Uterus (tissue), 3 donors: ENCODE measurements at regions not wholly inside any gene's neighbourhood (a gene's known extent, or its start where the extent isn't known, plus 50 kb on each side); places are given as distances from the start of the nearest gene placed in this dataset.

ENCODE experiments used
- DNase-seq, 2 donors: peaks; one replicate each; pipeline ENCODE4 v3.0.0-alpha.2; 2019 to 2020
- H3K27ac ChIP-seq, 2 donors: fragments of 200-600 bp; sonication (generic); 1 replicate in 1 of 2; 2 replicates in 1 of 2; pipeline ENCODE4 v1.5.1; 2016 to 2018
- H3K27me3 ChIP-seq, 2 donors: fragments of 200-600 bp; sonication (generic); one replicate each; pipeline ENCODE4 v1.5.1; 2018 to 2019; ENCODE audit warnings: control low read depth in 1 of 2
- H3K36me3 ChIP-seq, 2 donors: fragments of 200-600 bp; sonication (generic); one replicate each; pipeline ENCODE4 v1.5.1; 2019; ENCODE audit warnings: control low read depth in 1 of 2
- H3K4me1 ChIP-seq, 2 donors: fragments of 200-600 bp; sonication (generic); one replicate each; pipeline ENCODE4 v1.5.1; 2018 to 2019; ENCODE audit warnings: control low read depth in 1 of 2
- H3K4me3 ChIP-seq, 2 donors: fragments of 200-600 bp; sonication (generic); 1 replicate in 1 of 2; 2 replicates in 1 of 2; pipeline ENCODE4 v1.5.1; 2018 to 2019; ENCODE audit warnings: mild to moderate bottlenecking in 1 of 2
- H3K9me3 ChIP-seq, 2 donors: fragments of 200-600 bp; sonication (generic); one replicate each; pipeline ENCODE4 v1.5.1; 2019; ENCODE audit warnings: control low read depth in 1 of 2
- POLR2A ChIP-seq, 2 donors: fragments of 450-650 bp; IDR thresholded peaks; one replicate each; pipeline ENCODE4 v1.6.1; 2016; ENCODE audit warnings: antibody characterized with exemption in 2 of 2, mild to moderate bottlenecking in 1 of 2, moderate library complexity in 1 of 2
- intact Hi-C: fragments of 100-400 bp; cut with DNase I; formaldehyde crosslinking; loops from one replicate; pipeline ENCODE4 v1.15.1; 2023; ENCODE audit warnings: low total_unique reads
- TF ChIP-seq, protein P1 (sequence below), 4 experiments: fragments of 200-600 bp in 2 of 4; fragments of 450-650 bp in 2 of 4; sonication (generic) in 2 of 4; IDR thresholded peaks; one replicate each; pipeline ENCODE4 v1.5.1; 2016 to 2019; ENCODE audit warnings: antibody characterized with exemption in 4 of 4, mild to moderate bottlenecking in 2 of 4, moderate library complexity in 1 of 4
- donor health status: DM: yes; HTN: yes; CAD: no.

GRCh38 chr9:74369844-74370243, 127.3 kb upstream of the RORB start:
- no peak for DNase-seq
- intact Hi-C loops, result no loop called here
- Histone ChIP-seq H3K27me3 (no peaks in the 10 kb centered on the region), H3K27ac (no peak overlapping the region), H3K4me3 (no peak overlapping the region), H3K36me3 (no peaks in the 10 kb centered on the region), H3K4me1 (no peaks in the 10 kb centered on the region), H3K9me3 (no peaks in the 10 kb centered on the region)
- TF ChIP-seq, protein P1, sequence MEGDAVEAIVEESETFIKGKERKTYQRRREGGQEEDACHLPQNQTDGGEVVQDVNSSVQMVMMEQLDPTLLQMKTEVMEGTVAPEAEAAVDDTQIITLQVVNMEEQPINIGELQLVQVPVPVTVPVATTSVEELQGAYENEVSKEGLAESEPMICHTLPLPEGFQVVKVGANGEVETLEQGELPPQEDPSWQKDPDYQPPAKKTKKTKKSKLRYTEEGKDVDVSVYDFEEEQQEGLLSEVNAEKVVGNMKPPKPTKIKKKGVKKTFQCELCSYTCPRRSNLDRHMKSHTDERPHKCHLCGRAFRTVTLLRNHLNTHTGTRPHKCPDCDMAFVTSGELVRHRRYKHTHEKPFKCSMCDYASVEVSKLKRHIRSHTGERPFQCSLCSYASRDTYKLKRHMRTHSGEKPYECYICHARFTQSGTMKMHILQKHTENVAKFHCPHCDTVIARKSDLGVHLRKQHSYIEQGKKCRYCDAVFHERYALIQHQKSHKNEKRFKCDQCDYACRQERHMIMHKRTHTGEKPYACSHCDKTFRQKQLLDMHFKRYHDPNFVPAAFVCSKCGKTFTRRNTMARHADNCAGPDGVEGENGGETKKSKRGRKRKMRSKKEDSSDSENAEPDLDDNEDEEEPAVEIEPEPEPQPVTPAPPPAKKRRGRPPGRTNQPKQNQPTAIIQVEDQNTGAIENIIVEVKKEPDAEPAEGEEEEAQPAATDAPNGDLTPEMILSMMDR (IDR thresholded peaks at IDR 0.05), result no peak
- TF ChIP-seq POLR2A (IDR thresholded peaks at IDR 0.05), result no peak

- intact Hi-C loops, result no loop called here
- H3K27ac ChIP-seq, result no peak overlapping the region
- DNase-seq, result no peak
- H3K9me3 ChIP-seq, result no peaks in the 10 kb centered on the region
- H3K4me3 ChIP-seq, result no peak overlapping the region
- H3K36me3 ChIP-seq, result no peaks in the 10 kb centered on the region
- no peaks in the 10 kb centered on the region for H3K4me1 ChIP-seq
- TF ChIP-seq, protein P1 (IDR thresholded peaks at IDR 0.05), result no peak
- no peaks in the 10 kb centered on the region for H3K27me3 ChIP-seq
Measured at GRCh38 chr9:74373348-74373747, 123.8 kb upstream of the RORB start.

DNA sequence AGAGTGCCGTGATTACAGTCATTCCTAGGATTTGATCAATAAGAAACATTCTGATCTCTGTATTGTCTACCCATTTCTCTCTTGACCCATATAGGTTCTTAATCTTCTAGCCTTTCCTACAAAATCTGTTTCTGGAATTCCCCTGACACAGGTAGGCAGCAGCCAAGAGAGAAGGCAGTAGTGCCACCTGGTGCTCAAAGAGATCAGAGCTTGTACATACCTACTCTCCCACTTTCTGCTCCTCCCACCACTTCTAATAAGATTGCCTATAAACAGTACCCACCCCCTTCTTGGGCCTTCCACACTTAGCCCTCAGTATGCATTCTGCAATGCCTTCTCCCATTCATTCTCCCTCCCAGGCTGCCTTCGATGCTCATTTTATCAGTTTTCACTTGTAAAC, 117.4 kb upstream of the RORB start:
- Histone ChIP-seq H3K27me3 (no peaks in the 10 kb centered on the region), H3K36me3 (no peaks in the 10 kb centered on the region), H3K27ac (no peak overlapping the region), H3K4me3 (no peak overlapping the region), H3K9me3 (no peaks in the 10 kb centered on the region), H3K4me1 (no peaks in the 10 kb centered on the region)
- no peak for TF ChIP-seq POLR2A (IDR thresholded peaks at IDR 0.05)
- TF ChIP-seq, protein P1 (IDR thresholded peaks at IDR 0.05), result peak in 1 of 4 experiments; percentile 6
- no peak for DNase-seq
- intact Hi-C loops, result no loop called here

DNA sequence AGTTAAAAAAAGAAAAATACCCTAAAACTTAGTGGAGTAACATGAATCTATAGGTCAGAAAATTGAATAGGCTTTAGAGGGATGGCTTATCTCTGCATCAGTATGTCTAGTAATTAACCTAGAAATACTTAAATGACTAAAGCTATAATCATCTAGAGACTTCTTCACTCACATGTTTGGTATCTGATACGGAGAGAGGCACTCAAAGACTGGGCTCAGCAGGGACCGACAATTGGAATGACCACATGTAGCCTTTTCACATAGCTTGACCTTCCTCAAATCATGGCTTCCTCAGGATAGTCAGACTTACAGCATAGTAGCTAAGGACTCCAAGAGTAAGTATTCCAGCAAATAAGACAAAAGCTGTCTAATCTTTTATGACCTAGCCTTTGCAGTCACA, 105.3 kb upstream of the RORB start:
- no peak for DNase-seq
- no peaks in the 10 kb centered on the region for H3K36me3 ChIP-seq
- no peak overlapping the region for H3K4me3 ChIP-seq
- intact Hi-C loops, result no loop called here
- no peak overlapping the region for H3K27ac ChIP-seq
- H3K9me3 ChIP-seq, result no peaks in the 10 kb centered on the region
- no peaks in the 10 kb centered on the region for H3K4me1 ChIP-seq
- TF ChIP-seq, protein P1 (IDR thresholded peaks at IDR 0.05), result no peak
- no peak for TF ChIP-seq POLR2A (IDR thresholded peaks at IDR 0.05)
- no peaks in the 10 kb centered on the region for H3K27me3 ChIP-seq

GRCh38 chr9:74403581-74403980, 93.6 kb upstream of the RORB start:
- H3K36me3 ChIP-seq, result no peaks in the 10 kb centered on the region
- intact Hi-C loops, result no loop called here

More at GRCh38 chr9:74403581-74403980, 93.6 kb upstream of the RORB start:
- Histone ChIP-seq H3K4me1 (no peaks in the 10 kb centered on the region), H3K27ac (no peak overlapping the region), H3K9me3 (peaks cover 0 to 3% of the 10 kb centered on the region in 2 donors), H3K27me3 (no peaks in the 10 kb centered on the region), H3K4me3 (no peak overlapping the region)
- no peak for DNase-seq
- TF ChIP-seq, protein P1 (IDR thresholded peaks at IDR 0.05), result no peak
- no peak for TF ChIP-seq POLR2A (IDR thresholded peaks at IDR 0.05)
